K562 (cell line): ENCODE measurements at regions not wholly inside any gene's neighbourhood (a gene's known extent, or its start where the extent isn't known, plus 50 kb on each side); places are given as distances from the start of the nearest gene placed in this dataset.
"Not testable (repeated sequence)": the region's sequence is repeated elsewhere in the genome, so short reads cannot be mapped to it uniquely, and the experiment has no call there.

Experiments used
- ATAC-seq: fragments of 200-7000 bp; cut with Tn5 transposase; 3 replicates; pipeline ENCODE4 v1.9.1; 2020; ENCODE audit warnings: moderate library complexity
- BruUV-seq: library from RNA; stranded (reverse); fragments of 400-500 nt; replicated peaks from 2 replicates; lab custom pipeline; 2021; lab: Mats Ljungman, UMichigan
- CTCF ChIA-PET: fragments of 300-600 bp; formaldehyde crosslinking; extraction: SDS; loops from one replicate; lab custom pipeline; 2021; ENCODE audit warnings: low intra/inter-chr PET ratio; lab: Yijun Ruan, JAX
- POLR2A ChIA-PET: fragments of 300-600, 350-650 bp; sonication (Branson Sonifier 250); formaldehyde crosslinking; extraction: SDS; loops from one replicate; lab custom pipeline; 2021; ENCODE audit warnings: antibody characterized with exemption, inconsistent platforms; lab: Yijun Ruan, JAX
- DNase-seq, 4 experiments: peaks; one replicate each; pipeline versions ENCODE4 v3.0.0 to v3.0.0-alpha.2; 2011 to 2018; ENCODE audit warnings: low spot score in 3 of 4, mixed read lengths in 3 of 4; ENCODE audit errors: extremely low read depth in 1 of 4
- FAIRE-seq: peaks from 2 replicates; lab custom pipeline; 2011; peaks lifted over from hg19 to GRCh38; lab: Jason Lieb, UNC
- H2AFZ ChIP-seq: 2 replicates; pipeline ENCODE4 v1.6.0; 2011; ENCODE audit warnings: low read depth, low read length, control low read depth, inconsistent platforms
- H3K27ac ChIP-seq: fragments of 200-600 bp; 3 replicates; pipeline ENCODE4 v1.8.0; 2011; ENCODE audit warnings: low read depth, mild to moderate bottlenecking, control low read depth, inconsistent platforms, low read length, moderate library complexity, mixed read lengths; ENCODE audit errors: extremely low read depth
- H3K27me3 ChIP-seq, 2 experiments: fragments of 300-600 bp in 1 of 2; 2 replicates in 1 of 2; 3 replicates in 1 of 2; pipeline versions ENCODE4 v1.6.0 to v1.8.0; 2011; ENCODE audit warnings: inconsistent platforms in 2 of 2, low read length in 2 of 2, mild to moderate bottlenecking in 1 of 2, mixed read lengths in 1 of 2, moderate library complexity in 1 of 2; ENCODE audit not compliant: control insufficient read depth in 2 of 2, insufficient read depth in 2 of 2
- H3K36me3 ChIP-seq: fragments of 300-600 bp; 3 replicates; pipeline ENCODE4 v1.8.0; 2011; ENCODE audit warnings: mild to moderate bottlenecking, low read length, inconsistent platforms; ENCODE audit not compliant: control insufficient read depth, insufficient read depth
- H3K4me1 ChIP-seq, 2 experiments: fragments of 200-600 bp in 1 of 2; replicated peaks in 1 of 2; 2 replicates in 1 of 2; 3 replicates in 1 of 2; pipeline versions ENCODE4 v1.5.1 to v1.8.0; 2011; ENCODE audit warnings: inconsistent platforms in 2 of 2, low read length in 2 of 2, mild to moderate bottlenecking in 1 of 2, mixed read lengths in 1 of 2, moderate library complexity in 1 of 2; ENCODE audit not compliant: control insufficient read depth in 2 of 2, insufficient read depth in 2 of 2
- H3K4me2 ChIP-seq: 2 replicates; pipeline ENCODE4 v1.6.1; 2011; ENCODE audit warnings: low read length, control low read depth, inconsistent platforms, mixed read lengths; ENCODE audit not compliant: insufficient read depth
- H3K4me3 ChIP-seq: fragments of 200-600 bp; sonication (generic), shearing (Covaris generic); 2 replicates; pipeline ENCODE4 v1.5.1; 2016; ENCODE audit warnings: control low read depth, inconsistent platforms
- H3K79me2 ChIP-seq: fragments of 200-600 bp; 3 replicates; pipeline ENCODE4 v1.8.0; 2011; ENCODE audit warnings: low read length, inconsistent platforms; ENCODE audit not compliant: control insufficient read depth, insufficient read depth
- H3K9ac ChIP-seq, 2 experiments: 2 replicates each; pipeline versions ENCODE4 v1.6.0 to v1.6.1; 2011; ENCODE audit warnings: low read depth in 2 of 2, low read length in 2 of 2, control low read depth in 1 of 2, inconsistent platforms in 1 of 2, mild to moderate bottlenecking in 1 of 2, mixed read lengths in 1 of 2; ENCODE audit not compliant: insufficient read depth in 1 of 2
- H3K9me1 ChIP-seq: one replicate; pipeline ENCODE4 v1.6.0; 2011; ENCODE audit warnings: inconsistent platforms, mild to moderate bottlenecking, low read length, moderate library complexity; ENCODE audit not compliant: control insufficient read depth, insufficient read depth
- H3K9me3 ChIP-seq: replicated peaks from 2 replicates; pipeline ENCODE4 v1.5.1; 2011; ENCODE audit warnings: low read depth, low read length, inconsistent platforms; ENCODE audit not compliant: control insufficient read depth, insufficient read depth
- H4K20me1 ChIP-seq: replicated peaks from 2 replicates; pipeline ENCODE4 v1.6.1; 2011; ENCODE audit warnings: low read length, inconsistent platforms, mixed read lengths; ENCODE audit not compliant: control insufficient read depth, insufficient read depth
- ARNT ChIP-seq, 2 experiments: fragments of 450-650 bp; IDR thresholded peaks; 2 replicates each; pipeline ENCODE4 v1.6.1; 2016; ENCODE audit warnings: mild to moderate bottlenecking in 1 of 2
- GTF2E2 ChIP-seq: fragments of 200-800 bp; sonication (Bioruptor generic); IDR thresholded peaks from 2 replicates; pipeline ENCODE4 v1.6.1; 2016; ENCODE audit warnings: missing genetic modification characterization, missing compliant biosample characterization
- MAFF ChIP-seq: IDR thresholded peaks from 2 replicates; pipeline ENCODE4 v1.6.1; 2012; ENCODE audit warnings: low read length, improper control_type of control experiment
- MTA2 ChIP-seq: fragments of 450-650 bp; IDR thresholded peaks from 2 replicates; pipeline ENCODE4 v1.6.1; 2016; ENCODE audit warnings: low read depth
- ZNF431 ChIP-seq: sonication (generic); formaldehyde crosslinking; IDR thresholded peaks from 2 replicates; pipeline ENCODE4 v1.8.0; 2022; ENCODE audit warnings: mild to moderate bottlenecking, missing genetic modification reagents
- WGBS: fragments of 100-300 bp; shearing (Covaris generic); methylation state at CpG from one replicate; pipeline ENCODE4 v1.1.6; 2016; ENCODE audit warnings: low coverage, mixed read lengths; ENCODE audit not compliant: insufficient coverage; ENCODE audit errors: missing lambda C conversion rate; 5-methylcytosine and 5-hydroxymethylcytosine counted together
- in situ Hi-C: fragments of 300-500 bp; cut with MboI; formaldehyde crosslinking; loops from 4 replicates; pipeline ENCODE4 v1.15.0; 2018; ENCODE audit warnings: inconsistent platforms, mixed read lengths
- intact Hi-C: fragments of 100-400 bp; cut with micrococcal nuclease; formaldehyde crosslinking; loops from 2 replicates; pipeline ENCODE4 v1.14.2; 2022
- TF ChIP-seq, protein P1 (sequence below): IDR thresholded peaks from 3 replicates; pipeline ENCODE4 v1.6.1; 2011; ENCODE audit warnings: borderline replicate concordance, mild to moderate bottlenecking; ENCODE audit not compliant: insufficient read length, insufficient read depth
- TF ChIP-seq, protein P2 (sequence below): sonication (generic); formaldehyde crosslinking; IDR thresholded peaks from 2 replicates; pipeline ENCODE4 v1.8.0; 2022; ENCODE audit warnings: missing genetic modification reagents, mild to moderate bottlenecking, moderate library complexity, borderline replicate concordance
- TF ChIP-seq, protein P3 (sequence below): sonication (generic); formaldehyde crosslinking; IDR thresholded peaks from 2 replicates; pipeline ENCODE4 v1.8.0; 2022; ENCODE audit warnings: mild to moderate bottlenecking, missing genetic modification reagents, borderline replicate concordance

DNA sequence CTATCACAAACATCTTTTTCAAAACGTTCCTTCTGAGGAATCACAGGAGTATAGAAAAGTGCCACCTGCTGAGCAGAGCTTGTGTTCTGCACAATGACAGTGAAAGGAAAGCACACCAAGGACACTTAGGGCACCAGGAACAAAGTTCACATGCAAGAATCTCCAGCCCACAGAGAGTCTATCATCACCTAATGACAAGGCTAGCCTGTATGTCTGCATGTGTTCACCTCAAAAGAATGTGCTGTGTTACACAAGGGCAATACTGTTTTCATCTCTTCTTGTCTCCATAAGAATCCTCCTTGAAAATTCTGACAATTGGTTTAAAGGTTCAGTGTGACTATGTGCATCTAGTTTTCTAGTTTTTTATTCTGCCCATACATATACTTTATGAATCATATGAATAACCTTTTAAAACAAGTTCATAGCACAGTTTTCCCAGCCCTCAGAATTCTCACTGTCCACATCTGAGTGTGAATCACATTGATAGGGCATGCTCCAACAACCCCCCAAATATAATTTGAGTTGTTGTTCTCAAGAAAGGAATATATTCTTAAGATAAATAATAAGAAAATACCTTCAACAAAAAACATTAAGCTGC, 118.0 kb downstream of the PWWP3B start:
- Histone ChIP-seq H3K27ac (no peak overlapping the region), H3K9me3 (no peaks in the 10 kb centered on the region), H3K79me2 (no peaks in the 10 kb centered on the region), H3K9me1 (no peaks in the 10 kb centered on the region), H3K27me3 (no peaks in the 10 kb centered on the region), H2AFZ (no peak overlapping the region), H3K9ac (no peak overlapping the region), H3K4me1 (no peaks in the 10 kb centered on the region), H3K36me3 (no peaks in the 10 kb centered on the region), H3K4me2 (no peak overlapping the region), H4K20me1 (no peaks in the 10 kb centered on the region), H3K4me3 (no peak overlapping the region)
- no TSS peak for BruUV-seq
- TF ChIP-seq GTF2E2 (tag) (no peak), ZNF431 (CRISPR knock-in tag) (no peak), MTA2 (no peak), ARNT (IDR thresholded peaks at IDR 0.05) (no peak), MAFF (no peak)
- TF ChIP-seq, protein P1, sequence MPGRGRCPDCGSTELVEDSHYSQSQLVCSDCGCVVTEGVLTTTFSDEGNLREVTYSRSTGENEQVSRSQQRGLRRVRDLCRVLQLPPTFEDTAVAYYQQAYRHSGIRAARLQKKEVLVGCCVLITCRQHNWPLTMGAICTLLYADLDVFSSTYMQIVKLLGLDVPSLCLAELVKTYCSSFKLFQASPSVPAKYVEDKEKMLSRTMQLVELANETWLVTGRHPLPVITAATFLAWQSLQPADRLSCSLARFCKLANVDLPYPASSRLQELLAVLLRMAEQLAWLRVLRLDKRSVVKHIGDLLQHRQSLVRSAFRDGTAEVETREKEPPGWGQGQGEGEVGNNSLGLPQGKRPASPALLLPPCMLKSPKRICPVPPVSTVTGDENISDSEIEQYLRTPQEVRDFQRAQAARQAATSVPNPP: no peak
- TF ChIP-seq, protein P2, sequence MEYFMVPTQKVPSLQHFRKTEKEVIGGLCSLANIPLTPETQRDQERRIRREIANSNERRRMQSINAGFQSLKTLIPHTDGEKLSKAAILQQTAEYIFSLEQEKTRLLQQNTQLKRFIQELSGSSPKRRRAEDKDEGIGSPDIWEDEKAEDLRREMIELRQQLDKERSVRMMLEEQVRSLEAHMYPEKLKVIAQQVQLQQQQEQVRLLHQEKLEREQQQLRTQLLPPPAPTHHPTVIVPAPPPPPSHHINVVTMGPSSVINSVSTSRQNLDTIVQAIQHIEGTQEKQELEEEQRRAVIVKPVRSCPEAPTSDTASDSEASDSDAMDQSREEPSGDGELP (CRISPR knock-in tag): no peak
- TF ChIP-seq, protein P3, sequence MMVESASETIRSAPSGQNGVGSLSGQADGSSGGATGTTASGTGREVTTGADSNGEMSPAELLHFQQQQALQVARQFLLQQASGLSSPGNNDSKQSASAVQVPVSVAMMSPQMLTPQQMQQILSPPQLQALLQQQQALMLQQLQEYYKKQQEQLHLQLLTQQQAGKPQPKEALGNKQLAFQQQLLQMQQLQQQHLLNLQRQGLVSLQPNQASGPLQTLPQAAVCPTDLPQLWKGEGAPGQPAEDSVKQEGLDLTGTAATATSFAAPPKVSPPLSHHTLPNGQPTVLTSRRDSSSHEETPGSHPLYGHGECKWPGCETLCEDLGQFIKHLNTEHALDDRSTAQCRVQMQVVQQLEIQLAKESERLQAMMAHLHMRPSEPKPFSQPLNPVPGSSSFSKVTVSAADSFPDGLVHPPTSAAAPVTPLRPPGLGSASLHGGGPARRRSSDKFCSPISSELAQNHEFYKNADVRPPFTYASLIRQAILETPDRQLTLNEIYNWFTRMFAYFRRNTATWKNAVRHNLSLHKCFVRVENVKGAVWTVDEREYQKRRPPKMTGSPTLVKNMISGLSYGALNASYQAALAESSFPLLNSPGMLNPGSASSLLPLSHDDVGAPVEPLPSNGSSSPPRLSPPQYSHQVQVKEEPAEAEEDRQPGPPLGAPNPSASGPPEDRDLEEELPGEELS (CRISPR knock-in tag): no peak
- WGBS: 0% methylated on average over 1 of the region's 1 CpG
- POLR2A ChIA-PET: no interaction called here
- CTCF ChIA-PET: no interaction called here
- in situ Hi-C loops: no loop called here
- DNase-seq (no peak), ATAC-seq (no peak), FAIRE-seq (no peak)
- intact Hi-C loops: no loop called here

DNA sequence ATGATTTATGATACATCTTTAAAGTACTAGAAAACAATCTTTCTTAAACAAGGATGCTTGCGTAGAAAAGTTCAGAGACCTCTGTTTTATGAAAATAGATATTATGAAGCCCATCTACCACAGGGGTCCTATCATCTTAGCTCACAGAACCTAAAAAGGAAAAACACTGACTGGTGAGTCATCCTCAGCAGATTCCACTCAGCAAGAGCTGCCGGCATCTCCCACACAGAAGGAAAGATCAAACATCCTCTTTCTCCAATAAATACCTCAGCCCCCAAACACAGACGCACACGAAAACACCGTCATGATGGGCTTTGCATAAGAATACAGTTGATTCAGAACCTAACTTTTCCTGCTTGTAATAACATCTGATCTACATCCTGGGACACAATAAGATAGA, 122.7 kb downstream of the PWWP3B start:
- H3K9me3 ChIP-seq, DNase-seq, H3K9ac ChIP-seq, H3K4me1 ChIP-seq, BruUV-seq, H3K36me3 ChIP-seq, CTCF ChIA-PET, in situ Hi-C loops, H3K9me1 ChIP-seq, H2AFZ ChIP-seq, H3K4me2 ChIP-seq, H4K20me1 ChIP-seq, H3K79me2 ChIP-seq, H3K27me3 ChIP-seq, intact Hi-C loops, H3K4me3 ChIP-seq, FAIRE-seq, POLR2A ChIA-PET, ATAC-seq, H3K27ac ChIP-seq: not testable (repeated sequence)
- WGBS: no CpG with 5 or more reads among the region's 5 CpGs
